Stimulated activated CD8-positive, alpha-beta memory T cell treated with anti-CD3 and anti-CD28 coated beads, Interleukin-15, amount 100 ng/mL, for 4 hours (primary cell): ENCODE measurements at regions not wholly inside any gene's neighbourhood (a gene's known extent, or its start where the extent isn't known, plus 50 kb on each side); places are given as distances from the start of the nearest gene placed in this dataset.
"Not testable (repeated sequence)": the region's sequence is repeated elsewhere in the genome, so short reads cannot be mapped to it uniquely, and the experiment has no call there.

ENCODE experiments used
- DNase-seq, 2 donors: peaks; one replicate each; pipeline ENCODE4 v3.0.0-alpha.2; 2020; ENCODE audit warnings: low read depth in 2 of 2

- not testable (repeated sequence) for DNase-seq
Observed at GRCh38 chr9:64813072-64813471, 471.9 kb downstream of the FOXD4L5 start.

- not testable (repeated sequence) for DNase-seq
Observed at GRCh38 chr9:64778667-64779066, 506.3 kb downstream of the FOXD4L5 start.

- not testable (repeated sequence) for DNase-seq
Observed at GRCh38 chr9:64776269-64776668, 508.7 kb downstream of the FOXD4L5 start.

GRCh38 chr9:64774813-64775793, 509.9 kb downstream of the FOXD4L5 start:
- not testable (repeated sequence) for DNase-seq

GRCh38 chr9:64774004-64774812, 510.8 kb downstream of the FOXD4L5 start:
- DNase-seq: peak in 1 of 2 donors; percentile 23

GRCh38 chr9:64773491-64773931, 511.5 kb downstream of the FOXD4L5 start:
- peak in 1 of 2 donors; percentile 2 for DNase-seq

- not testable (repeated sequence) for DNase-seq
Observed at GRCh38 chr9:64772751-64773331, 512.2 kb downstream of the FOXD4L5 start.

- DNase-seq: not testable (repeated sequence)
Observed at GRCh38 chr9:64772123-64772736, 512.8 kb downstream of the FOXD4L5 start.
